ENCODE measurements at regions not wholly inside any gene's neighbourhood (a gene's known extent, or its start where the extent isn't known, plus 50 kb on each side); places are given as distances from the start of the nearest gene placed in this dataset.
"Not testable (repeated sequence)": the region's sequence is repeated elsewhere in the genome, so short reads cannot be mapped to it uniquely, and the experiment has no call there.

GRCh38 chrX:47748576-47748975 lies 88.1 kb upstream of the ZNF81 start:
- no peak for DNase-seq (ENCODE audit: low read depth)
- no peak for TF ChIP-seq CTCF (IDR thresholded peaks at IDR 0.05; ENCODE audit: control insufficient read depth, extremely low read depth, insufficient read depth)
- no peak overlapping the region for H3K4me3 ChIP-seq (ENCODE audit: low read depth, low read length)

GRCh38 chrX:47746446-47746845 lies 87.5 kb upstream of the UXT start:
- TF ChIP-seq CTCF (IDR thresholded peaks at IDR 0.05; ENCODE audit: control insufficient read depth, extremely low read depth, insufficient read depth), result no peak
- no peak overlapping the region for H3K4me3 ChIP-seq (ENCODE audit: low read depth, low read length)
- DNase-seq (ENCODE audit: low read depth), result no peak

- no peak for TF ChIP-seq CTCF (IDR thresholded peaks at IDR 0.05; ENCODE audit: control insufficient read depth, extremely low read depth, insufficient read depth)
- no peak for DNase-seq (ENCODE audit: low read depth)
- no peak overlapping the region for H3K4me3 ChIP-seq (ENCODE audit: low read depth, low read length)
Observed at GRCh38 chrX:47745416-47745815, 86.4 kb upstream of the UXT start.

DNA sequence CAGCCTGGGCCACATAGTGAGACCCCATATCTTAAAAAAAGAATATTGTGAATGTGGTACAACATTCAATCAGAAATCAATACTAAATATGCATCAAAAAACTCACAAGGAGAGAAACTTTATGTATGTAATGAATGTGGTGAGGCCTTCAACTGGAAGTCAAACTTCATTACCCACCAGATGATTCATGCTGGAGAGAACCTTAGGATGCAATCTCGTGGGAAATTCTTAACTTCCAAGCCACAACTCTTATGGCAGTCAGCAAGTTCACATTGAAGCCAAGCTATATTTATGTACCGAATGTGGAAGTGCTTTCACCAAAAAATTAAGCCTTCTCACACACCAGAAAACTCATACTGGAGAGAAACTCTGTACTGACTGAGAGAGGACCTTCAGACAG lies 84.5 kb upstream of the UXT start:
- no peak for TF ChIP-seq CTCF (IDR thresholded peaks at IDR 0.05; ENCODE audit: control insufficient read depth, extremely low read depth, insufficient read depth)
- H3K4me3 ChIP-seq (ENCODE audit: low read depth, low read length), result no peak overlapping the region
- DNase-seq (ENCODE audit: low read depth), result no peak

DNA sequence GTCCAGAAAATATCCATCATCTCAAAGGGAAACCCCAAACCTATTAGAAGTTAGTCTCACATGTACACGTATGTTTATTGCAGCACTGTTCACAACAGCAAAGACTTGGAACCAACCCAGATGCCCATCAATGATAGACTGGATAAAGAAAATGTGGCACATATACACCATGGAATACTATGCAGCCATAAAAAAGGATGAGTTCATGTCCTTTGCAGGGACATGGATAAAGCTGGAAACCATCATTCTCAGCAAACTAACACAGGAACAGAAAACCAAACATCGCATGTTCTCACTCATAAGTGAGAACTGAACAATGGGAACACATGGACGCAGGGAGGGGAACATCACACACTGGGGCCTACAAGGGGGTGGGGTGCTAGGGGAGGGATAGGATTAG lies 79.9 kb upstream of the UXT start:
- DNase-seq (ENCODE audit: low read depth); H3K4me3 ChIP-seq (ENCODE audit: low read depth, low read length): not testable (repeated sequence)

DNA sequence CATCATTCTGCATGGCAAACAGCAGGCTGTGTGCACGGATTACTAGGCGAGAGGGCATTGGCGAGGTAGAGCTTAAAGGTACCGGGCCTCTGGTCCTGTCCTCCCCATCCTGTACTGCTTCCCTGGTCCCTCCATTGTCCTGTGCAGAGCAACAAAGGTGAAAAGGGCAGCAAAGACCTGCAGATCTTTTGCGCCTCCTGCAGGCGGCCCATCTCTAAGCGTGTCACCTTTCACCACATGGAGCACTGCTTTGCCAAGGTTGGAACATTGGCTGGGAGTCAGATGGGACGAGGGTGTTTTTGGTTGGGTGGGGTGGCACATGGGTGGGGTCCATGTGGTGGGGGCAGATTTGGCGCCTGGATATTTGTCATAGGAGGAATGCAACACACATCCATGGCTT lies 64.7 kb upstream of the UXT start:
- DNase-seq (ENCODE audit: low read depth), result no peak
- no peak for TF ChIP-seq CTCF (IDR thresholded peaks at IDR 0.05; ENCODE audit: control insufficient read depth, extremely low read depth, insufficient read depth)
- H3K4me3 ChIP-seq (ENCODE audit: low read depth, low read length), result no peak overlapping the region

DNA sequence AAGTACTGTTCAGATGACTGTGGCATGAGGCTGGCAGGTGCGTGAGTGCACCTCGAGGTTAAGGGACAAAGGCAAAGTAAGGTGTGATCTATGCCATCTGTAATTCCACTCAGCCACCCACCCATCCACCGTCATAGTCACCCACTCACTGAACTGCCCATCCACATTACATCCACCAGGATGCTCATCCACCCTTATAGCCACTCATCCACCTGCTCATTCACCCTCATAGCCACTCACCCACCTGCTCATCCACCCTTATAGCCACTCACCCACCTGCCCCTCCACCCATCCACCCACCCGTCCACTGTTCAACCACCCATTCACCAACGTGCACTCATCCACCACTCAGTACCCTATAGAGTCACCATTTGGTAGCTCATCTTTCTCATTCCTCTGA lies 64.1 kb upstream of the UXT start:
- H3K4me3 ChIP-seq (ENCODE audit: low read depth, low read length), result no peak overlapping the region
- TF ChIP-seq CTCF (IDR thresholded peaks at IDR 0.05; ENCODE audit: control insufficient read depth, extremely low read depth, insufficient read depth), result no peak
- DNase-seq (ENCODE audit: low read depth), result no peak

DNA sequence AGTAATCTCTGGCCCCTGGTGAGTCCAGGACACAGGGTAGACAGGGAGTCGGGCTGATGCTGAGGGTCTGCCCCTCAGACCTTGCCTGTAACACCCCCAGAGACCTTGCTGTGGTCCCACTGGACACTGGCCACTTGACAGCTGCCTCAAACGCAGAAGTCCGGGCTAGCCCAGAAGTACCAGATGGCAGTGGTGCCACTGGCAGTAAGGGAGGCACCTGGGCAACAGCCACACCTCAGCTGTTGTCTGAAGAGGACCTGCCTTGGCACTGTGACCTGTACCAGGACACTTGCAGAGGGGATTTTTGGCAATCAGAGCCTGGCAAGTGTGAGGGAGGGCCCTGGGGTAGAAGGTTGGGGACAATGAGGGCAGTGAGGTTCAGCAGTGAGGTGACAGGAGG lies 63.3 kb upstream of the UXT start:
- no peak for DNase-seq (ENCODE audit: low read depth)
- no peak overlapping the region for H3K4me3 ChIP-seq (ENCODE audit: low read depth, low read length)
- no peak for TF ChIP-seq CTCF (IDR thresholded peaks at IDR 0.05; ENCODE audit: control insufficient read depth, extremely low read depth, insufficient read depth)

DNA sequence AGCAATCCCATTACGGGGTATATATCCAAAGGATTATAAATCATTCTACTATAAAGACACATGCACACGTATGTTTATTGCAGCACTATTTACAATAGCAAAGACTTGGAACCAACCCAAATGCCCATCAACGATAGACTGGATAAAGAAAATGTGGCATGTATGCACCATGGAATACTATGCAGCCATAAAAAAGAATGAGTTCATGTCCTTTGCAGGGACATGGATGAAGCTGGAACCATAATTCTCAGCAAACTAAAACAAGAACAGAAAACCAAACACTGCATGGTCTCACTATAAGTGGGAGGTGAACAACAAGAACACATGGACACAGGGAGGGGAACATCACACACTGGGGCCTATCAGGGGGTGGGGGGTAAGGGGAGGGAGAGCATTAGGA lies 56.1 kb upstream of the UXT start:
- not testable (repeated sequence) for H3K4me3 ChIP-seq (ENCODE audit: low read depth, low read length); DNase-seq (ENCODE audit: low read depth)

DNA sequence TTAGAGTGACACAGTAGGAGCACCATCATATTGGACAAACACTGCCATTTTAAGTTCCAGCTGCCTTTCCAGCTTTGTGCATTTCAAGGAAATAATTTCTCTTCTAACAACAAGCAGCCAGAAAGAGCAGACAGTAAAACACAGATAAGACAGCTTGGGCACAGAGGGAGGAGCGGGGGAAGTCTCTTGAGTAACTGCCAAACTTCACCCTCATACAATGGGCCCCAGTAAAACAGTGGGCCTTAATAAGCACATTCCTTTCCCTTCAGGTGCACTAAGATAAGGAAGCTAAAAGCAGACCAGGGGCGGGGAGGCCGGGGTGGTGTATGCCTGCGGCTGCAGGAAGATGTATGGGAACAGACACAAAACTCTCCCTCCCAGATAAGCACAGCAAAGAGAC lies 53.7 kb upstream of the UXT start:
- not testable (repeated sequence) for DNase-seq (ENCODE audit: low read depth); H3K4me3 ChIP-seq (ENCODE audit: low read depth, low read length)
